ENCODE measurements at regions not wholly inside any gene's neighbourhood (a gene's known extent, or its start where the extent isn't known, plus 50 kb on each side); places are given as distances from the start of the nearest gene placed in this dataset.
A peak's percentile ranks its signal among the peaks of the same experiment; 100 is the strongest.

GRCh38 chr6:92784235-92784634 is 635.1 kb downstream of the EPHA7 start:
- no peak overlapping the region for H2AFZ ChIP-seq (ENCODE audit: low read depth, low read length)
- no peaks in the 10 kb centered on the region for H3K27me3 ChIP-seq (ENCODE audit: low read depth, low read length)
- TF ChIP-seq EZH2phosphoT487 (IDR thresholded peaks at IDR 0.05; ENCODE audit: low read depth) (no peak), CTCF (IDR thresholded peaks at IDR 0.05; ENCODE audit: low read depth, low read length) (no peak)
- no peak overlapping the region for H3K4me2 ChIP-seq (ENCODE audit: low read length)
- no peaks in the 10 kb centered on the region for H3K36me3 ChIP-seq (replicated peaks; ENCODE audit: low read depth, low read length)
- H3K9ac ChIP-seq (ENCODE audit: low read length): no peak overlapping the region
- no peak overlapping the region for H3K4me3 ChIP-seq (ENCODE audit: low read length)
- no peaks in the 10 kb centered on the region for H3K9me3 ChIP-seq (ENCODE audit: insufficient read depth, low read length)
- H3K27ac ChIP-seq (ENCODE audit: low read length): no peak overlapping the region
- H4K20me1 ChIP-seq (ENCODE audit: insufficient read depth, low read length): no peaks in the 10 kb centered on the region
- H3K4me1 ChIP-seq (ENCODE audit: low read length): no peaks in the 10 kb centered on the region
- H3K79me2 ChIP-seq (ENCODE audit: low read length): no peaks in the 10 kb centered on the region

- H3K9me3 ChIP-seq (ENCODE audit: insufficient read depth, low read length): no peaks in the 10 kb centered on the region
- TF ChIP-seq EZH2phosphoT487 (IDR thresholded peaks at IDR 0.05; ENCODE audit: low read depth) (no peak), CTCF (IDR thresholded peaks at IDR 0.05; ENCODE audit: low read depth, low read length) (no peak)
- no peak overlapping the region for H3K4me3 ChIP-seq (ENCODE audit: low read length)
- H3K79me2 ChIP-seq (ENCODE audit: low read length): no peaks in the 10 kb centered on the region
- no peaks in the 10 kb centered on the region for H4K20me1 ChIP-seq (ENCODE audit: insufficient read depth, low read length)
- H3K27me3 ChIP-seq (ENCODE audit: low read depth, low read length): no peaks in the 10 kb centered on the region
- no peak overlapping the region for H2AFZ ChIP-seq (ENCODE audit: low read depth, low read length)
- no peak overlapping the region for H3K27ac ChIP-seq (ENCODE audit: low read length)
- H3K9ac ChIP-seq (ENCODE audit: low read length): no peak overlapping the region
- peaks cover 3% of the 10 kb centered on the region; the same call in 1 of the 2 replicates for H3K4me1 ChIP-seq (ENCODE audit: low read length)
- H3K36me3 ChIP-seq (replicated peaks; ENCODE audit: low read depth, low read length): no peaks in the 10 kb centered on the region
- no peak overlapping the region for H3K4me2 ChIP-seq (ENCODE audit: low read length)
Observed at GRCh38 chr6:92779746-92780145, 639.6 kb downstream of the EPHA7 start.

DNA sequence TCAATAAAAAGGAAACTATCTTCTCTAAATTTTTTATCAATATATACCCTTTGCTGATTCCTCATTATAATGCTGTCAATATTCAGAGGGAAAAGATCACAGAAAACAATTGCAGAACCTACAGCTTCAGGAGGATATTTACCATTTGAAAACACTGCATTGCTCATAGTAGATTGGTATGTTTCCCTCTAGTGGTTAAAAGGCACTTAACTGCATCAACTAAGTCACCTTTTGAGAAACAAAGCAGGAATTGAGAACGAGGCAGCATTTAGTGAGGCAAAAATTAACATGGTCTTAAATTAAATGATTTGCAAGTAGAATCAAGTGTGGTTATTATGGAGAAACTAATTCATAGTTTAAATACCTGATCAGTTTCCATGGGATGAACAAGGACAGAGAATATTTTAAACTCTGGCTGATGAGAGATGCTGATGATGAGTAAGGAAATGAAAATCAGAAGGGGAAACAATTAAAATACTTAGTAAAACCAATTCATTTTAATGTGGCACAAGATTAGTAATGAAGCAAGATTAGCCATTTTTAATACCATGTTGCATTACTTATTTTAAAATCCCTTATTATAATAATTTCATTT is 642.1 kb downstream of the EPHA7 start:
- Histone ChIP-seq H3K9ac (ENCODE audit: low read length) (no peak overlapping the region), H4K20me1 (ENCODE audit: insufficient read depth, low read length) (no peaks in the 10 kb centered on the region), H3K4me1 (ENCODE audit: low read length) (peaks cover 3% of the 10 kb centered on the region; the same call in 1 of the 2 replicates), H3K27me3 (ENCODE audit: low read depth, low read length) (no peaks in the 10 kb centered on the region), H3K79me2 (ENCODE audit: low read length) (no peaks in the 10 kb centered on the region), H3K36me3 (replicated peaks; ENCODE audit: low read depth, low read length) (no peaks in the 10 kb centered on the region), H2AFZ (ENCODE audit: low read depth, low read length) (no peak overlapping the region), H3K9me3 (ENCODE audit: insufficient read depth, low read length) (no peaks in the 10 kb centered on the region), H3K27ac (ENCODE audit: low read length) (no peak overlapping the region), H3K4me2 (ENCODE audit: low read length) (peak overlapping the region; percentile 39; the same call in 1 of the 2 replicates), H3K4me3 (ENCODE audit: low read length) (no peak overlapping the region)
- TF ChIP-seq EZH2phosphoT487 (IDR thresholded peaks at IDR 0.05; ENCODE audit: low read depth) (no peak), CTCF (IDR thresholded peaks at IDR 0.05; ENCODE audit: low read depth, low read length) (peak; percentile 63)

GRCh38 chr6:92770540-92770939 is 648.8 kb downstream of the EPHA7 start:
- H3K27ac ChIP-seq (ENCODE audit: low read length): no peak overlapping the region
- no peaks in the 10 kb centered on the region for H3K79me2 ChIP-seq (ENCODE audit: low read length)
- H4K20me1 ChIP-seq (ENCODE audit: insufficient read depth, low read length): no peaks in the 10 kb centered on the region
- H3K27me3 ChIP-seq (ENCODE audit: low read depth, low read length): no peaks in the 10 kb centered on the region
- H3K4me2 ChIP-seq (ENCODE audit: low read length): no peak overlapping the region
- no peak overlapping the region for H3K4me3 ChIP-seq (ENCODE audit: low read length)
- no peaks in the 10 kb centered on the region for H3K9me3 ChIP-seq (ENCODE audit: insufficient read depth, low read length)
- H3K4me1 ChIP-seq (ENCODE audit: low read length): 0 out of 2 replicates have a peak, but pooled peaks cover 2% of the 10 kb centered on the region
- H3K9ac ChIP-seq (ENCODE audit: low read length): no peak overlapping the region
- no peak overlapping the region for H2AFZ ChIP-seq (ENCODE audit: low read depth, low read length)
- TF ChIP-seq EZH2phosphoT487 (IDR thresholded peaks at IDR 0.05; ENCODE audit: low read depth) (no peak), CTCF (IDR thresholded peaks at IDR 0.05; ENCODE audit: low read depth, low read length) (no peak)
- no peaks in the 10 kb centered on the region for H3K36me3 ChIP-seq (replicated peaks; ENCODE audit: low read depth, low read length)

All from OCI-LY3 (cell line).